ENCODE measurements at regions not wholly inside any gene's neighbourhood (a gene's known extent, or its start where the extent isn't known, plus 50 kb on each side); places are given as distances from the start of the nearest gene placed in this dataset.

GRCh38 chr6:14786455-14786854 is 459.4 kb upstream of the JARID2 start:
- Histone ChIP-seq H3K27me3 (ENCODE audit: control insufficient read depth in 1 of 2, insufficient read depth in 2 of 2, low read length in 2 of 2) (no peaks in the 10 kb centered on the region), H3K36me3 (replicated peaks in 1 of 2; ENCODE audit: control insufficient read depth in 1 of 2, insufficient read depth in 2 of 2, low read length in 2 of 2) (no peaks in the 10 kb centered on the region), H3K27ac (ENCODE audit: extremely low read length, insufficient read depth, low read length) (no peak overlapping the region), H3K4me3 (replicated peaks in 1 of 3; ENCODE audit: insufficient read depth in 1 of 3, low read depth in 2 of 3, low read length in 3 of 3) (no peak overlapping the region), H2AFZ (ENCODE audit: low read length) (no peak overlapping the region), H3K9ac (ENCODE audit: insufficient read depth, low read depth, low read length) (no peak overlapping the region), H3K4me2 (ENCODE audit: low read depth, low read length) (no peak overlapping the region), H3K4me1 (ENCODE audit: insufficient read depth, low read length) (no peaks in the 10 kb centered on the region), H3K79me2 (ENCODE audit: insufficient read depth, low read length) (no peaks in the 10 kb centered on the region), H3K9me3 (ENCODE audit: low read length) (no peaks in the 10 kb centered on the region), H4K20me1 (ENCODE audit: insufficient read depth, low read length) (no peaks in the 10 kb centered on the region)
- POLR2A ChIA-PET = no interaction called here
- CTCF ChIA-PET (ENCODE audit: low intra/inter-chr PET ratio, low total read pairs) = no interaction called here
- FAIRE-seq = no peak
- in situ Hi-C loops (cut with HindIII; ENCODE audit: extremely low pct_ligation_motif_present, low pct_unique_long_range_greater_than_20kb) = no loop called here
- 47% methylated on average over 3 of the region's 3 CpGs for WGBS (ENCODE audit: low lambda C conversion rate)
- intact Hi-C loops (cut with micrococcal nuclease; ENCODE audit: unreplicated experiment) = no loop called here
- BruUV-seq (replicated peaks) = no TSS peak
- ATAC-seq = no peak
- no peak for TF ChIP-seq ELF4 (CRISPR knock-in tag; IDR thresholded peaks at IDR 0.05; ENCODE audit: borderline replicate concordance)
- no peak for TF ChIP-seq DNMT3B (CRISPR knock-in tag; conservative IDR thresholded peaks at IDR 0.05)
- TF ChIP-seq SNAPC2 (CRISPR knock-in tag; IDR thresholded peaks at IDR 0.05) = no peak
- no peak for TF ChIP-seq CERS6 (CRISPR knock-in tag; IDR thresholded peaks at IDR 0.05)
- no peak for TF ChIP-seq HMG20B (CRISPR knock-in tag; conservative IDR thresholded peaks at IDR 0.05)
- TF ChIP-seq NCOA5 (CRISPR knock-in tag; IDR thresholded peaks at IDR 0.05) = no peak
- TF ChIP-seq HNRNPK (IDR thresholded peaks at IDR 0.05; ENCODE audit: low read depth, low read length, poor library complexity, severe bottlenecking) = no peak
- TF ChIP-seq ZNF646 (CRISPR knock-in tag; IDR thresholded peaks at IDR 0.05) = no peak
- TF ChIP-seq ZBTB14 (CRISPR knock-in tag; IDR thresholded peaks at IDR 0.05) = no peak
- no peak for TF ChIP-seq ZNF354B (CRISPR knock-in tag; IDR thresholded peaks at IDR 0.05)
- no peak for TF ChIP-seq DDIT3 (CRISPR knock-in tag; IDR thresholded peaks at IDR 0.05)
- no peak for TF ChIP-seq ZNF205 (CRISPR knock-in tag; IDR thresholded peaks at IDR 0.05)
- no peak for TF ChIP-seq EP300 (IDR thresholded peaks at IDR 0.05; ENCODE audit: low read depth in 2 of 2, low read length in 2 of 2)
- TF ChIP-seq EP300 (CRISPR knock-in tag; IDR thresholded peaks at IDR 0.05; ENCODE audit: borderline replicate concordance) = no peak
- no peak for TF ChIP-seq ZNF589 (CRISPR knock-in tag; conservative IDR thresholded peaks at IDR 0.05)
- no peak for TF ChIP-seq ZIK1 (CRISPR knock-in tag; IDR thresholded peaks at IDR 0.05; ENCODE audit: borderline replicate concordance, low read depth)
- TF ChIP-seq ASH2L (IDR thresholded peaks at IDR 0.05; ENCODE audit: insufficient read length, low read depth, low read length) = no peak
- no peak for TF ChIP-seq NFIC (IDR thresholded peaks at IDR 0.05; ENCODE audit: low read length)
- no peak for DNase-seq (ENCODE audit: low spot score)

Measured in HepG2 (cell line).